WTC11 (cell line): ENCODE measurements at regions not wholly inside any gene's neighbourhood (a gene's known extent, or its start where the extent isn't known, plus 50 kb on each side); places are given as distances from the start of the nearest gene placed in this dataset.
A peak's percentile ranks its signal among the peaks of the same experiment; 100 is the strongest.

Experiments used
- ATAC-seq: fragments of 200-7000 bp; cut with Tn5 transposase; 2 replicates; pipeline ENCODE4 v1.10.0; 2021; ENCODE audit warnings: mild to moderate bottlenecking, moderate library complexity
- CTCF ChIA-PET: fragments of 300-600 bp; sonication (Branson Sonifier 250); formaldehyde crosslinking; loops from one replicate; lab custom pipeline; 2021; ENCODE audit warnings: antibody characterized with exemption; lab: Charles Lee
- POLR2A ChIA-PET: fragments of 350-600 bp; sonication (Branson Sonifier 250); formaldehyde crosslinking; loops from one replicate; lab custom pipeline; 2021; ENCODE audit warnings: antibody characterized with exemption; lab: Charles Lee
- DNase-seq: peaks from one replicate; pipeline ENCODE4 v3.0.0; 2021; ENCODE audit warnings: low spot score
- H3K27ac Mint-ChIP-seq: 2 replicates; pipeline ENCODE4 v1.8.0; 2021; ENCODE audit warnings: mixed read lengths
- H3K27me3 Mint-ChIP-seq: 2 replicates; pipeline ENCODE4 v1.8.0; 2021; ENCODE audit warnings: low read depth, mild to moderate bottlenecking, moderate library complexity, mixed read lengths
- H3K36me3 Mint-ChIP-seq: 2 replicates; pipeline ENCODE4 v1.8.0; 2021; ENCODE audit warnings: mixed read lengths
- H3K4me1 Mint-ChIP-seq: 2 replicates; pipeline ENCODE4 v1.8.0; 2022; ENCODE audit warnings: mixed read lengths
- H3K4me3 Mint-ChIP-seq: 2 replicates; pipeline ENCODE4 v1.8.0; 2021; ENCODE audit warnings: mild to moderate bottlenecking, moderate library complexity, mixed read lengths
- H3K9me3 Mint-ChIP-seq: 2 replicates; pipeline ENCODE4 v1.8.0; 2021; ENCODE audit warnings: mixed read lengths
- CREB1 ChIP-seq: sonication (generic); formaldehyde crosslinking; IDR thresholded peaks from 2 replicates; pipeline ENCODE4 v1.8.0; 2023; ENCODE audit warnings: mild to moderate bottlenecking, missing genetic modification reagents
- EMX1 ChIP-seq: fragments of 250-450 bp; sonication (Bioruptor Pico); IDR thresholded peaks from 2 replicates; pipeline ENCODE4 v1.8.0; 2021; ENCODE audit warnings: mild to moderate bottlenecking
- FOXP4 ChIP-seq: sonication (generic); formaldehyde crosslinking; IDR thresholded peaks from 2 replicates; pipeline ENCODE4 v1.8.0; 2022; ENCODE audit warnings: mild to moderate bottlenecking, missing genetic modification reagents
- GRHL2 ChIP-seq: fragments of 250-450 bp; sonication (Bioruptor Pico); IDR thresholded peaks from 2 replicates; pipeline ENCODE4 v1.8.0; 2022; ENCODE audit warnings: mild to moderate bottlenecking, moderate library complexity; ENCODE audit not compliant: insufficient replicate concordance, severe bottlenecking
- JAZF1 ChIP-seq: fragments of 250-450 bp; sonication (Bioruptor Pico); IDR thresholded peaks from 2 replicates; pipeline ENCODE4 v1.9.0; 2021; ENCODE audit warnings: moderate library complexity, mild to moderate bottlenecking, inconsistent platforms
- JUN ChIP-seq: sonication (generic); formaldehyde crosslinking; IDR thresholded peaks from 2 replicates; pipeline ENCODE4 v1.8.0; 2023; ENCODE audit warnings: mild to moderate bottlenecking, missing genetic modification reagents
- MAX ChIP-seq: sonication (generic); formaldehyde crosslinking; IDR thresholded peaks from 2 replicates; pipeline ENCODE4 v1.8.0; 2022; ENCODE audit warnings: mild to moderate bottlenecking, missing genetic modification reagents
- NFE2L1 ChIP-seq: sonication (generic); formaldehyde crosslinking; IDR thresholded peaks from 2 replicates; pipeline ENCODE4 v1.8.1; 2023; ENCODE audit warnings: missing genetic modification reagents
- PREB ChIP-seq: sonication (generic); formaldehyde crosslinking; IDR thresholded peaks from 2 replicates; pipeline ENCODE4 v1.8.1; 2022; ENCODE audit warnings: mild to moderate bottlenecking, missing genetic modification reagents, moderate library complexity, borderline replicate concordance
- SMAD4 ChIP-seq: sonication (generic); formaldehyde crosslinking; IDR thresholded peaks from 2 replicates; pipeline ENCODE4 v1.8.0; 2022; ENCODE audit warnings: mild to moderate bottlenecking, missing genetic modification reagents
- TCF7 ChIP-seq: sonication (generic); formaldehyde crosslinking; IDR thresholded peaks from 2 replicates; pipeline ENCODE4 v1.8.0; 2022; ENCODE audit warnings: mild to moderate bottlenecking, low read depth, missing genetic modification reagents, moderate library complexity
- TEAD1 ChIP-seq: sonication (generic); formaldehyde crosslinking; IDR thresholded peaks from 2 replicates; pipeline ENCODE4 v1.8.0; 2022; ENCODE audit warnings: mild to moderate bottlenecking, missing genetic modification reagents
- USF1 ChIP-seq: sonication (generic); formaldehyde crosslinking; IDR thresholded peaks from 2 replicates; pipeline ENCODE4 v1.8.0; 2022; ENCODE audit warnings: mild to moderate bottlenecking, missing genetic modification reagents
- USF2 ChIP-seq: sonication (generic); formaldehyde crosslinking; IDR thresholded peaks from 2 replicates; pipeline ENCODE4 v1.8.1; 2023; ENCODE audit warnings: mild to moderate bottlenecking, missing genetic modification reagents, moderate library complexity
- ZNF416 ChIP-seq: fragments of 250-450 bp; sonication (Bioruptor Pico); IDR thresholded peaks from 2 replicates; pipeline ENCODE4 v1.9.0; 2021; ENCODE audit warnings: mild to moderate bottlenecking, inconsistent platforms
- ZNF423 ChIP-seq: fragments of 250-450 bp; sonication (Bioruptor Pico); IDR thresholded peaks from 2 replicates; pipeline ENCODE4 v2.1.2; 2022; ENCODE audit warnings: mild to moderate bottlenecking, moderate library complexity
- ZNF532 ChIP-seq: fragments of 250-450 bp; sonication (Bioruptor Pico); IDR thresholded peaks from 2 replicates; pipeline ENCODE4 v1.9.0; 2021; ENCODE audit warnings: mild to moderate bottlenecking, borderline replicate concordance
- ZSCAN18 ChIP-seq: fragments of 250-450 bp; sonication (Bioruptor Pico); IDR thresholded peaks from 2 replicates; pipeline ENCODE4 v2.1.2; 2022; ENCODE audit warnings: mild to moderate bottlenecking, moderate library complexity

- TF ChIP-seq ZNF532 = no peak
- no peak for TF ChIP-seq JUN (CRISPR knock-in tag)
- TF ChIP-seq JAZF1 (CRISPR knock-in tag) = no peak
- TF ChIP-seq EMX1 (CRISPR knock-in tag) = no peak
- TF ChIP-seq CREB1 (CRISPR knock-in tag) = no peak
- TF ChIP-seq USF2 (CRISPR knock-in tag) = no peak
- TF ChIP-seq ZNF423 (CRISPR knock-in tag) = no peak
- TF ChIP-seq ZSCAN18 = no peak
- no peak for TF ChIP-seq ZNF416 (CRISPR knock-in tag)
- no peak for TF ChIP-seq TEAD1 (CRISPR knock-in tag)
- TF ChIP-seq MAX = no peak
- no peak for TF ChIP-seq FOXP4 (CRISPR knock-in tag)
- no peak for TF ChIP-seq TCF7 (CRISPR knock-in tag)
- TF ChIP-seq NFE2L1 (CRISPR knock-in tag) = no peak
- no peak for TF ChIP-seq PREB
- TF ChIP-seq USF1 (CRISPR knock-in tag) = no peak
Observed at GRCh38 chr3:116969646-116970045, 260.1 kb downstream of the TUSC7 start (continued).

- CTCF ChIA-PET = no interaction called here
- Mint-ChIP-seq H3K4me3 (no peak overlapping the region), H3K27me3 (no peaks in the 10 kb centered on the region), H3K36me3 (no peaks in the 10 kb centered on the region), H3K4me1 (peaks cover 7% of the 10 kb centered on the region; the same call in 1 of the 2 replicates), H3K9me3 (peaks cover 18% of the 10 kb centered on the region), H3K27ac (no peak overlapping the region)
- ATAC-seq = peak; percentile 46
- DNase-seq = no peak
- POLR2A ChIA-PET = no interaction called here
- TF ChIP-seq GRHL2 (CRISPR knock-in tag) = no peak
- no peak for TF ChIP-seq SMAD4 (CRISPR knock-in tag)
Observed at GRCh38 chr3:116971531-116971930, 262.0 kb downstream of the TUSC7 start.
